ENCODE measurements at regions not wholly inside any gene's neighbourhood (a gene's known extent, or its start where the extent isn't known, plus 50 kb on each side); places are given as distances from the start of the nearest gene placed in this dataset.
"Not testable (repeated sequence)": the region's sequence is repeated elsewhere in the genome, so short reads cannot be mapped to it uniquely, and the experiment has no call there.

GRCh38 chr19:28296506-28296905 is 916.4 kb downstream of the UQCRFS1 start:
- Histone ChIP-seq H3K9me3 (no peaks in the 10 kb centered on the region), H3K27ac (no peak overlapping the region), H3K4me1 (no peaks in the 10 kb centered on the region), H3K4me3 (no peak overlapping the region), H3K27me3 (peaks cover 0 to 5% (median 0%) of the 10 kb centered on the region in 3 donors), H3K36me3 (no peaks in the 10 kb centered on the region)
- 84 to 88% methylated on average over 4 of the region's 4 CpGs for WGBS, 2 donors
- no peak for DNase-seq
- intact Hi-C loops (cut with DNase I), result no loop called here
- no peak for TF ChIP-seq EP300 (IDR thresholded peaks at IDR 0.05)
- TF ChIP-seq CTCF (IDR thresholded peaks at IDR 0.05), result no peak
- no peak for TF ChIP-seq POLR2AphosphoS5 (IDR thresholded peaks at IDR 0.05)
- TF ChIP-seq POLR2A (IDR thresholded peaks at IDR 0.05), result no peak

- H3K27ac ChIP-seq; H3K36me3 ChIP-seq; DNase-seq; H3K4me3 ChIP-seq; H3K9me3 ChIP-seq; H3K4me1 ChIP-seq; intact Hi-C loops (cut with DNase I); H3K27me3 ChIP-seq: not testable (repeated sequence)
- WGBS, 2 donors, result 96 to 98% methylated on average over 1 of the region's 1 CpG
These were observed 918.0 kb downstream of the UQCRFS1 start for GRCh38 chr19:28294975-28295374.

- Histone ChIP-seq H3K4me3 (no peak overlapping the region), H3K9me3 (no peaks in the 10 kb centered on the region), H3K27me3 (peaks cover 0 to 5% (median 0%) of the 10 kb centered on the region in 3 donors), H3K4me1 (peaks cover 0 to 6% (median 3%) of the 10 kb centered on the region in 4 donors), H3K36me3 (no peaks in the 10 kb centered on the region), H3K27ac (no peak overlapping the region)
- DNase-seq, result no peak
- TF ChIP-seq POLR2A (IDR thresholded peaks at IDR 0.05) (no peak), CTCF (IDR thresholded peaks at IDR 0.05) (no peak), POLR2AphosphoS5 (IDR thresholded peaks at IDR 0.05) (no peak), EP300 (IDR thresholded peaks at IDR 0.05) (no peak)
- intact Hi-C loops (cut with DNase I), result no loop called here
- WGBS, 2 donors, result 11 to 54% methylated on average over 6 of the region's 6 CpGs
These were observed 918.6 kb downstream of the UQCRFS1 start for GRCh38 chr19:28294395-28294794.

GRCh38 chr19:28293685-28294084 is 919.3 kb downstream of the UQCRFS1 start:
- 92 to 94% methylated on average over 3 of the region's 3 CpGs for WGBS, 2 donors
- TF ChIP-seq POLR2A (IDR thresholded peaks at IDR 0.05), result no peak
- TF ChIP-seq EP300 (IDR thresholded peaks at IDR 0.05), result no peak
- TF ChIP-seq CTCF (IDR thresholded peaks at IDR 0.05), result no peak
- no peak for TF ChIP-seq POLR2AphosphoS5 (IDR thresholded peaks at IDR 0.05)
- Histone ChIP-seq H3K4me3 (no peak overlapping the region), H3K36me3 (no peaks in the 10 kb centered on the region), H3K27ac (no peak overlapping the region), H3K9me3 (no peaks in the 10 kb centered on the region), H3K4me1 (peaks cover 0 to 11% (median 7%) of the 10 kb centered on the region in 4 donors), H3K27me3 (peaks cover 0 to 5% (median 0%) of the 10 kb centered on the region in 3 donors)
- intact Hi-C loops (cut with DNase I), result no loop called here
- DNase-seq, result no peak

GRCh38 chr19:28292822-28293500 is 920.0 kb downstream of the UQCRFS1 start:
- Histone ChIP-seq H3K9me3 (no peaks in the 10 kb centered on the region), H3K27me3 (peaks cover 0 to 5% (median 0%) of the 10 kb centered on the region in 3 donors), H3K36me3 (no peaks in the 10 kb centered on the region), H3K4me1 (peaks cover 0 to 11% (median 7%) of the 10 kb centered on the region in 4 donors), H3K4me3 (no peak overlapping the region), H3K27ac (no peak overlapping the region)
- no peak for DNase-seq
- TF ChIP-seq CTCF (IDR thresholded peaks at IDR 0.05) (no peak), POLR2A (IDR thresholded peaks at IDR 0.05) (no peak), EP300 (IDR thresholded peaks at IDR 0.05) (no peak), POLR2AphosphoS5 (IDR thresholded peaks at IDR 0.05) (no peak)
- WGBS, 2 donors, result 64 to 80% methylated on average over 10 of the region's 10 CpGs
- intact Hi-C loops (cut with DNase I), result no loop called here

Measured in sigmoid colon (tissue), 6 donors.